ENCODE measurements at regions not wholly inside any gene's neighbourhood (a gene's known extent, or its start where the extent isn't known, plus 50 kb on each side); places are given as distances from the start of the nearest gene placed in this dataset.
A peak's percentile ranks its signal among the peaks of the same experiment; 100 is the strongest.
"Not testable (repeated sequence)": the region's sequence is repeated elsewhere in the genome, so short reads cannot be mapped to it uniquely, and the experiment has no call there.

GRCh38 chr3:90087703-90088102, 980.3 kb downstream of the EPHA3 start:
- DNase-seq: no peak

GRCh38 chr3:90091549-90091948, 984.1 kb downstream of the EPHA3 start:
- peak; percentile 22 to 42 (median 34) for DNase-seq

- peak in 3 of 4 experiments; percentile 4 to 32 (median 7) for DNase-seq
Observed at GRCh38 chr3:90092994-90093393, 985.6 kb downstream of the EPHA3 start.

GRCh38 chr3:90095811-90096210, 988.4 kb downstream of the EPHA3 start:
- no peak for DNase-seq

- DNase-seq: no peak
Observed at GRCh38 chr3:90099493-90099892, 992.1 kb downstream of the EPHA3 start.

GRCh38 chr3:90102146-90102545, 994.7 kb downstream of the EPHA3 start:
- DNase-seq: no peak

- DNase-seq: no peak
Observed at GRCh38 chr3:90121326-90121725, 1013.9 kb downstream of the EPHA3 start.

GRCh38 chr3:90128391-90128790, 1021.0 kb downstream of the EPHA3 start:
- no peak for DNase-seq

- DNase-seq: no peak
Observed at GRCh38 chr3:90129730-90130129, 1022.3 kb downstream of the EPHA3 start.

- no peak for DNase-seq
Observed at GRCh38 chr3:90132197-90132596, 1024.8 kb downstream of the EPHA3 start.

- DNase-seq: no peak
Observed at GRCh38 chr3:90134090-90134489, 1026.7 kb downstream of the EPHA3 start.

- DNase-seq: no peak
Observed at GRCh38 chr3:90136456-90137191, 1029.2 kb downstream of the EPHA3 start.

GRCh38 chr3:90145094-90145860, 1037.9 kb downstream of the EPHA3 start:
- no peak for DNase-seq

- no peak for DNase-seq
Observed at GRCh38 chr3:90180096-90180495, 1072.7 kb downstream of the EPHA3 start.

- no peak for DNase-seq
Observed at GRCh38 chr3:90180543-90180942, 1073.1 kb downstream of the EPHA3 start.

- DNase-seq: peak; percentile 18 to 36 (median 25)
Observed at GRCh38 chr3:90182291-90182976, 1075.0 kb downstream of the EPHA3 start.

- peak; percentile 35 to 68 (median 63) for DNase-seq
Observed at GRCh38 chr3:90184861-90185260, 1077.4 kb downstream of the EPHA3 start.

- not testable (repeated sequence) for DNase-seq
Observed at GRCh38 chr3:90197383-90197782, 1090.0 kb downstream of the EPHA3 start.

- not testable (repeated sequence) for DNase-seq
Observed at GRCh38 chr3:90202931-90203330, 1095.5 kb downstream of the EPHA3 start.

- DNase-seq: not testable (repeated sequence)
Observed at GRCh38 chr3:90206482-90206881, 1099.1 kb downstream of the EPHA3 start.

GRCh38 chr3:90207353-90208097, 1100.1 kb downstream of the EPHA3 start:
- DNase-seq: not testable (repeated sequence)

- no peak for DNase-seq
Observed at GRCh38 chr3:90221900-90222299, 1114.5 kb downstream of the EPHA3 start.

- DNase-seq: no peak
Observed at GRCh38 chr3:90241481-90241880, 1134.1 kb downstream of the EPHA3 start.

Data from suppressor macrophage (primary cell).